HepG2 (cell line): ENCODE measurements at regions not wholly inside any gene's neighbourhood (a gene's known extent, or its start where the extent isn't known, plus 50 kb on each side); places are given as distances from the start of the nearest gene placed in this dataset.

Experiments
- ATAC-seq: fragments of 200-7000 bp; cut with Tn5 transposase; 3 replicates; pipeline ENCODE4 v1.9.1; 2020; ENCODE audit warnings: mild to moderate bottlenecking, moderate library complexity
- BruUV-seq: library from RNA; stranded (reverse); fragments of 400-500 nt; replicated peaks from 2 replicates; lab custom pipeline; 2021; lab: Mats Ljungman, UMichigan
- CTCF ChIA-PET: fragments of 300-600 bp; formaldehyde crosslinking; extraction: SDS; loops from one replicate; lab custom pipeline; 2021; ENCODE audit warnings: low total read pairs, inconsistent platforms, low intra/inter-chr PET ratio; lab: Yijun Ruan, JAX
- POLR2A ChIA-PET: fragments of 350-600 bp; sonication (Branson Sonifier 250); formaldehyde crosslinking; loops from one replicate; lab custom pipeline; 2020; ENCODE audit warnings: antibody characterized with exemption, inconsistent platforms; lab: Yijun Ruan, JAX
- DNase-seq: peaks from one replicate; pipeline ENCODE4 v3.0.0-alpha.2; 2015; ENCODE audit warnings: low spot score
- FAIRE-seq: peaks from 3 replicates; lab custom pipeline; 2011; peaks lifted over from hg19 to GRCh38; lab: Jason Lieb, UNC
- H2AFZ ChIP-seq: one replicate; pipeline ENCODE4 v1.6.1; 2011; ENCODE audit warnings: low read length, inconsistent platforms
- H3K27ac ChIP-seq: fragments of 300-600 bp; 3 replicates; pipeline ENCODE4 v1.8.0; 2011; ENCODE audit warnings: mixed run types, mild to moderate bottlenecking, mixed read lengths, low read length, inconsistent platforms; ENCODE audit not compliant: insufficient read depth; ENCODE audit errors: extremely low read length
- H3K27me3 ChIP-seq, 2 experiments: fragments of 200-600 bp in 1 of 2; 2 replicates in 1 of 2; 3 replicates in 1 of 2; pipeline versions ENCODE4 v1.6.0 to v1.8.0; 2011; ENCODE audit warnings: low read length in 2 of 2, mild to moderate bottlenecking in 2 of 2, moderate library complexity in 2 of 2, inconsistent platforms in 1 of 2; ENCODE audit not compliant: insufficient read depth in 2 of 2, control insufficient read depth in 1 of 2
- H3K36me3 ChIP-seq, 2 experiments: fragments of 200-600 bp in 1 of 2; replicated peaks in 1 of 2; 2 replicates in 1 of 2; 3 replicates in 1 of 2; pipeline versions ENCODE4 v1.5.1 to v1.8.0; 2011; ENCODE audit warnings: low read length in 2 of 2, inconsistent platforms in 1 of 2; ENCODE audit not compliant: insufficient read depth in 2 of 2, control insufficient read depth in 1 of 2
- H3K4me1 ChIP-seq: 2 replicates; pipeline ENCODE4 v1.5.1; 2012; ENCODE audit warnings: low read length, inconsistent platforms; ENCODE audit not compliant: insufficient read depth
- H3K4me2 ChIP-seq: 2 replicates; pipeline ENCODE4 v1.6.0; 2011; ENCODE audit warnings: low read depth, low read length, inconsistent platforms
- H3K4me3 ChIP-seq, 3 experiments: fragments of 200-600 bp in 1 of 3; sonication (generic), shearing (Covaris generic) in 1 of 3; replicated peaks in 1 of 3; 2 replicates each; pipeline ENCODE4 v1.5.1; 2011 to 2016; ENCODE audit warnings: low read length in 3 of 3, inconsistent platforms in 2 of 3, low read depth in 2 of 3, mild to moderate bottlenecking in 2 of 3, control low read depth in 1 of 3, mixed read lengths in 1 of 3; ENCODE audit not compliant: insufficient read depth in 1 of 3
- H3K79me2 ChIP-seq: one replicate; pipeline ENCODE4 v1.6.1; 2011; ENCODE audit warnings: low read length, inconsistent platforms; ENCODE audit not compliant: insufficient read depth
- H3K9ac ChIP-seq: 2 replicates; pipeline ENCODE4 v1.6.0; 2011; ENCODE audit warnings: mild to moderate bottlenecking, low read depth, low read length, inconsistent platforms; ENCODE audit not compliant: insufficient read depth
- H3K9me3 ChIP-seq: 2 replicates; pipeline ENCODE4 v1.5.1; 2012; ENCODE audit warnings: mild to moderate bottlenecking, low read length
- H4K20me1 ChIP-seq: 2 replicates; pipeline ENCODE4 v1.6.0; 2011; ENCODE audit warnings: inconsistent platforms, mild to moderate bottlenecking, low read length, moderate library complexity; ENCODE audit not compliant: insufficient read depth
- CENPT ChIP-seq: sonication (generic); formaldehyde crosslinking; IDR thresholded peaks from 2 replicates; pipeline ENCODE4 v1.8.0; 2022; ENCODE audit warnings: low read depth, mild to moderate bottlenecking, moderate library complexity, missing genetic modification reagents
- EP300 ChIP-seq, 3 experiments: sonication (generic) in 1 of 3; formaldehyde crosslinking in 1 of 3; IDR thresholded peaks; 2 replicates each; pipeline versions ENCODE4 v1.5.1 to v1.6.1; 2011 to 2020; ENCODE audit warnings: low read depth in 2 of 3, low read length in 2 of 3, borderline replicate concordance in 1 of 3, improper control_type of control experiment in 1 of 3, mild to moderate bottlenecking in 1 of 3, missing genetic modification reagents in 1 of 3, moderate library complexity in 1 of 3
- KDM1A ChIP-seq: IDR thresholded peaks from 2 replicates; pipeline ENCODE4 v1.6.1; 2016; ENCODE audit warnings: missing compliant biosample characterization
- NBN ChIP-seq: fragments of 450-650 bp; conservative IDR thresholded peaks from 2 replicates; pipeline ENCODE4 v1.6.1; 2017
- NFE2L1 ChIP-seq: sonication (generic); formaldehyde crosslinking; IDR thresholded peaks from 2 replicates; pipeline ENCODE4 v1.4.0; 2020; ENCODE audit warnings: missing genetic modification reagents, mild to moderate bottlenecking, borderline replicate concordance
- NR2F6 ChIP-seq, 2 experiments: IDR thresholded peaks; 2 replicates each; pipeline ENCODE4 v1.6.1; 2016; ENCODE audit warnings: antibody characterized with exemption in 1 of 2, mild to moderate bottlenecking in 1 of 2
- SIX4 ChIP-seq: sonication (generic); formaldehyde crosslinking; IDR thresholded peaks from 2 replicates; pipeline ENCODE4 v1.4.0; 2020; ENCODE audit warnings: missing genetic modification reagents
- ZNF451 ChIP-seq: sonication (generic); formaldehyde crosslinking; IDR thresholded peaks from 2 replicates; pipeline ENCODE4 v1.5.0; 2020; ENCODE audit warnings: mild to moderate bottlenecking, missing genetic modification reagents
- ZSCAN25 ChIP-seq: sonication (generic); formaldehyde crosslinking; IDR thresholded peaks from 2 replicates; pipeline ENCODE4 v1.8.0; 2022; ENCODE audit warnings: mild to moderate bottlenecking, missing genetic modification reagents
- WGBS: methylation state at CpG from one replicate; pipeline ENCODE4 v1.1.6; 2017; ENCODE audit warnings: low lambda C conversion rate; 5-methylcytosine and 5-hydroxymethylcytosine counted together
- in situ Hi-C: cut with HindIII; loops from 2 replicates; pipeline ENCODE4 v1.10.0; 2017; ENCODE audit warnings: low pct_unique_long_range_greater_than_20kb; ENCODE audit not compliant: extremely low pct_ligation_motif_present
- intact Hi-C: fragments of 100-400 bp; cut with micrococcal nuclease; formaldehyde crosslinking; loops from one replicate; pipeline ENCODE4 v1.10.0; 2022; ENCODE audit not compliant: unreplicated experiment
- TF ChIP-seq, protein P1 (sequence below): sonication (generic); formaldehyde crosslinking; IDR thresholded peaks from 2 replicates; pipeline ENCODE4 v1.8.0; 2022; ENCODE audit warnings: missing genetic modification reagents, low read depth, mild to moderate bottlenecking, borderline replicate concordance
- TF ChIP-seq, protein P2 (sequence below): IDR thresholded peaks from 2 replicates; pipeline ENCODE4 v1.6.1; 2016; ENCODE audit warnings: missing biosample characterization, missing genetic modification reagents, low read depth

DNA sequence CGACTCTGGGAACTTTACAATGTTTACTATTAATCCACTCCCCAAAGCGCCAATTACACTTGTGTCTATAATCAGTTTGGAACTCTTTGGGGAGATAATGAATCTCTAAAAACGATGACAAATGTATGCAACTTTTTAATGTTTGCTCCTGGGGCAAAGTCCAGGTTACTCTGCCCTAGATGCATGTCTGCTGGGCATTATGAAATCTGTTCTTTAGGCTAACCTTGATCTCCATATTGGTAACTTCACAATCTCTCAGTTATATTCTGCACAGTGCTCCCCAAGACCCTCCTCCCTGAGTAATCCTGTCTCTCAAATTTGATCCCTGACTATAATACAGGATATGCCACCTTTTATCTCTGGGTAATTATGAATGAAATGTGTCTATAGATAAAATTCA is 152.2 kb upstream of the TRPM3 start (continued):
- no peak for TF ChIP-seq CENPT
- peak; percentile 26 to 43; a peak in 2 of 4 replicates for TF ChIP-seq EP300 (IDR thresholded peaks at IDR 0.05; ENCODE audit: low read depth in 2 of 2, low read length in 2 of 2)
- no peak for TF ChIP-seq EP300 (CRISPR knock-in tag; IDR thresholded peaks at IDR 0.05; ENCODE audit: borderline replicate concordance)
- TF ChIP-seq SIX4 (CRISPR knock-in tag), result no peak

DNA sequence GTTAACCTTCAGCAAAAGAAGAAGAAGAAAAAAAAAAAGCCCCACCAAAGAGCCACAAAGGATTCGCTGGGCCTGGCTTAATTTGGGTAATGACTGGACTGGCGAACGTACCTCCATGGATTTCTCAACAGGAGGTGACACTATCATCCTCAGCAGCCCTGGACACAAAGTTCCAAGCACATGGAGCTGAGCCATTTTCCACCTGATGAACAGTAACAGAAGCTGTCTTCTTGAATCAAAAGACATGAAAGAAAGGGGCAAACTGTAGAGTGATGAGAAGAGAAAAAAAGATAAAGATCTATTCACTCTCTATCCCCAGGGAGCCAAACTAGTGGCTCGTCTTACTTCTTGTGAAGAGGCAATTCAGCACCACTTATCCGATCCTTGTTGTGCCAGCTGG is 150.2 kb upstream of the TRPM3 start:
- Histone ChIP-seq H3K9me3 (no peaks in the 10 kb centered on the region), H3K36me3 (no peaks in the 10 kb centered on the region), H3K27ac (no peak overlapping the region), H3K4me2 (no peak overlapping the region), H3K9ac (no peak overlapping the region), H3K4me1 (peaks cover 20% of the 10 kb centered on the region), H3K79me2 (no peaks in the 10 kb centered on the region), H4K20me1 (no peaks in the 10 kb centered on the region), H3K4me3 (no peak overlapping the region), H2AFZ (no peak overlapping the region), H3K27me3 (0 out of 5 replicates have a peak, but pooled peaks cover 0 to 4% of the 10 kb centered on the region in 2 experiments)
- DNase-seq (no peak), FAIRE-seq (no peak), ATAC-seq (no peak)
- intact Hi-C loops, result no loop called here
- 44% methylated on average over 5 of the region's 5 CpGs for WGBS
- in situ Hi-C loops, result no loop called here
- ChIA-PET POLR2A (no interaction called here), CTCF (no interaction called here)
- TF ChIP-seq ZSCAN25 (no peak), ZNF451 (CRISPR knock-in tag) (no peak), NR2F6 (IDR thresholded peaks at IDR 0.05) (no peak), NR2F6 (CRISPR knock-in tag; IDR thresholded peaks at IDR 0.05) (no peak), KDM1A (no peak), NBN (no peak), NFE2L1 (CRISPR knock-in tag) (no peak)
- TF ChIP-seq, protein P1, sequence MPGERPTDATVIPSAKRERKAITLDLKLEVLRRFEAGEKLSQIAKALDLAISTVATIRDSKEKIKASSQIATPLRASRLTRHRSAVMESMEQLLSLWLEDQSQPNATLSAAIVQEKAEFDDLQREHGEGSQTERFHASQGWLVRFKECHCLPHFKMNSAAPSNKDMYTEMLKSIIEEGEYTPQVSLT (CRISPR knock-in tag), result no peak
- TF ChIP-seq, protein P2, sequence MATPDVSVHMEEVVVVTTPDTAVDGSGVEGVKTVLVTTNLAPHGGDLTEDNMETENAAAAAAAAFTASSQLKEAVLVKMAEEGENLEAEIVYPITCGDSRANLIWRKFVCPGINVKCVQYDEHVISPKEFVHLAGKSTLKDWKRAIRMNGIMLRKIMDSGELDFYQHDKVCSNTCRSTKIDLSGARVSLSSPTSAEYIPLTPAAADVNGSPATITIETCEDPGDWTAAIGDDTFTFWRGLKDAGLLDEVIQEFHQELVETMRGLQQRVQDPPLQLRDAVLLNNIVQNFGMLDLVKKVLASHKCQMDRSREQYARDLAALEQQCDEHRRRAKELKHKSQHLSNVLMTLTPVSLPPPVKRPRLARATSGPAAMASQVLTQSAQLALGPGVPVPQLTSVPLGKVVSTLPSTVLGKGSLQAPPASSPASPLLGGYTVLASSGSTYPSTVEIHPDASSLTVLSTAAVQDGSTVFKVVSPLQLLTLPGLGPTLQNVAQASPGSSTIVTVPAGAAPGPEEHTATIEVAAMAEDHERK (CRISPR knock-in tag), result no peak
- BruUV-seq, result no TSS peak
